KBM-7 (cell line): ENCODE measurements at regions not wholly inside any gene's neighbourhood (a gene's known extent, or its start where the extent isn't known, plus 50 kb on each side); places are given as distances from the start of the nearest gene placed in this dataset.

Source experiments
- DNase-seq: peaks from one replicate; pipeline ENCODE4 v3.0.0-alpha.2; 2015
- in situ Hi-C: fragments of 300-500 bp; cut with MboI; formaldehyde crosslinking; loops from 2 replicates; pipeline ENCODE4 v1.14.3; 2020; ENCODE audit warnings: low sequenced_read_pairs, low pct_unique_long_range_greater_than_20kb, mixed read lengths

DNA sequence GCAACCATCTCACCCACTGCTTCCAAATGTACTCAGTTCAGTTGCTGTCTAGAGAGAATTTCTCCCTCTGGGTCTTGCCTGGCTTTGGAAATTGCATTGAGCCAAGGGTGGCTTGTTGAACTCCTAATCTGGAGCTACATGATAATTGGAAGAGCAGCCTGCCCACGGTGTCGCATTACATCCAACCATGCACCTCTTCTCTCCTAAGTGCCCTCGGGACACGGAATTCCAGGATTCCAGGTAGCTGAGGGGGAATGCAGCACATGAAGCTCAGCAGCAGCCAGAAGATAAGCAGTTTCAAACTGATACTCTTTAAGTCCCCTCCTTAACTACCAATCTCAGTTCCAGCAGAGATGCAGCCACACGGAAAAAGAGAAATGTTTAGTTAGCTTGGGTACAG is 509.4 kb upstream of the KLF4 start:
- DNase-seq = no peak
- in situ Hi-C loops = no loop called here

DNA sequence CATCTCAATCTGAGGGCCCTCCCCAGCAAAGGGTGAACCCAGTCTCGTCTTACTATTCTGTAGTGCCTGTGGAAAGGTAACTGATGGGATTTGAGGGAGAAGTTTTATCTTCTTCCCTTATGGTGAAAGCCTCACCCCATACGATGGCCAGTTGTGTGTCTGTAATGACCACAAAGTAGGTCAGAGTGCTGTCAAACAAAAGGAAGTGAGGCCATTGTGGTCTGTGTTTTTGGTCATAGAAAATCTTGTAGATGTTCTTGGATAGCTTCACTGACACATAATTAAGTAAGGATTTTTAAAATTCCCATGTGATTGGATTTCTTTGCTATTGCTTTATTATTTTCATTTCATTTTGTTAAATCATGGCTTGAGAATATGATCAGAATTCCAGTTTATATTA is 505.1 kb upstream of the KLF4 start:
- in situ Hi-C loops = no loop called here
- no peak for DNase-seq

DNA sequence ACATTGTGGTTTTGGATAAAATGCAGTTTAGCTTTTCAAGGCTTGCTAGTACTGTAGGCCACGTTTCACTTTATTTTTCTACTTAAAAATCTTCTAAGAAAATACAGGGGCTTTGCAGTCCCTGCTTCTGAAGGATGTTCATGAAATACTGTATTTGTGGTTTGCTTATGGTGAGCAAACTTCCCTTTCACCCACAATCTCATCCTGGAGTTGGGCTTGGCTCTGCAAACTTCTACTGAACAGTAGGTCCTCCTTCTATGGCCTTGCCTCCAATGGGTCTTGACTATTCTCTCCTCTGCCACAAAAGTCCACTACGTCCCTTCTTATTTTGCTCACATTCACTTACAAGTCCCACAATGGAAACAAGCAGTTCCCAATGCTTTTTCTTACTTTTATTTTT is 502.7 kb upstream of the KLF4 start:
- in situ Hi-C loops = no loop called here
- no peak for DNase-seq

DNA sequence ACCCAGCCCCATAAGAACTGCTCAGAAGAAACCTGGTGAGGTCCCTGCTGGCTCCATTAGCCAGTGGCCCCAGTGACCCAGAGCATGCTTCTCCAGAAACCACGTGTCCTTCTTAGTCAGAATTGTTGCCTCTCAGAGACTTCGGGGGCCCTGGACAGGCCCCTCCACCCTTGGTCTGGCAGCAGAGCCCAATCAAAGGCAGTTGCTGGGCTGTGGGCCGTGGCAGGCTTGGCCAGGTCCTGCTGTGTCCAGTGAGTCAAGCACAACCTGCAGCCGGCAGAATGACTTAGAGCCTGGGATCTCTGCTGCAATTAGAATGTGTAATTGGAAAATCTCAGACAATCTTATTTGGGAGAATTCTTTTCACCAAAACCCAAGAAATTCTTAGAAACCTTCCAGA is 502.0 kb upstream of the KLF4 start:
- DNase-seq = no peak
- in situ Hi-C loops = no loop called here

DNA sequence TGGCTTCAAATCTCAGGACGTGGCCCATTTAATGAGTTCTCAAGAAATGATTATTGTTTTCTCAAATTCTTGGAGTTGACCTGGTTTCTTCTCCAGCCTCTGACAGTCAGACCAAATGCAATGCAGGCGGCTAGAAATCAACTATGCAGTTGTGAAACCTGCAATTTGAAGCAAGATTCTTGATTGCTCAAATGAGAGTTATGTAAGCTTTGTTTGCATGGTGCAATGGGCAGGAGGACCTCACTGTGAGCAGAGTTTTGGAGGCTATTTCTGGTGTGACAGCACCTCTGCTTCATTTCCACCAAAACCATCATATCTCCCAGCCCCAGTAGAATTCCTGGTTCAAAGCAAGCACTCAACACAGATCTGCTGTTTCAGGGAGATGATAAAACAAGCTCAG is 500.0 kb upstream of the KLF4 start:
- in situ Hi-C loops = no loop called here
- DNase-seq = no peak

DNA sequence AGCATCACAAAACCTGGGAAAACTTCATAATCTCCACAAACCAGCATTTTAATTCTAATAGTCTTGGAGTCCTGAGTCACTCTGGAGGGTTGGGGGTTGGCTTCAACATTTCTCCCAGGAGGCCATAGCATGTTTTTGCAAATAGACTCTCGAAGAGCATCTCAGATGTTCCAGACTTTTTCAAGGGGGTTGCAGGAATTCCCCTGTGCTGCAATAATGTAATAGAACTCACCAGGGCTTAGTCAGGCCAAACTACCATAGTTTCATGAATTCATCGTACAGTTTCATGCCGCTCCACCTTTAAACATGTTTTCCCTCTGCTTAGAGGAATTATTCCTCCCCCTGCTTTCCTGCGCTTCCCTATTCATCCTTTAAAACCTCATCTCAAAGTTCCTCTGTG is 499.5 kb upstream of the KLF4 start:
- DNase-seq = no peak
- in situ Hi-C loops = no loop called here

DNA sequence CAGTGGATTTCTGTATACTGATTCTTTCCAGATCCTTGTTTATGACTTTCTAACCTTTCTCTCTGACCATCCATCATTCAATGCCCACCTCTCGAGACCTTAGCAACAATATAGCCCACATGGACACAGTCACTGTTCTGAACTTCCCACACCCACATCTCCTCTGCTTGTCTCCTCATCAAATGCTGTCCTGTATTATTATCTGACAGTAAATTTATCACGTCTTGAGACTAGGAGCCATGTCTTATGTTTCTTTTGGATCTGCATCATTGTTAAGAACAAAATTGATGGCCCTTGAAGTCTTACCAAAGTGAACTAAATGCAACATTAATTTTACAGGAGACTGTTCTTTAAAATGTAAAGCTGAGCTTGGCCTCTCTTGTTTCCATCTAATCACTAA is 495.4 kb upstream of the KLF4 start:
- no peak for DNase-seq
- in situ Hi-C loops = no loop called here

DNA sequence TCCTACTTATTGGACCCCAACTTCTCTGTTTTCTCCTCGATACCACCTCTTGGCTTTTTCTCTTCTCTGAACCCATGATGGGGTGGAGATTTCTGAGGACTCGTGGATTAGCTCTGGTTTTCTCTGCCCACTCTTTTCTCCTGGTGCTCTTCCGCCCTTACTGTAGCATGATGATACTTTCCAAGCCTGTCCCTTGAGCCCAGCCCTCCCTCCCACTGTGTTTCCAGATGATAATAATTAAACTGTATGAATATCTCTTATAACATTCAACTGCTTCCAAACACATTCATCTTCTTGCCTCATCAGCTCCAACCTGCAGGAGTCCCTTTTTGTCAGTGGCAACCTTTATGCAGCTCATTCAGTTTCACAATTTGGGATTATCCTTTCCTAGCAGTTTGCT is 494.2 kb upstream of the KLF4 start:
- in situ Hi-C loops = no loop called here
- no peak for DNase-seq

DNA sequence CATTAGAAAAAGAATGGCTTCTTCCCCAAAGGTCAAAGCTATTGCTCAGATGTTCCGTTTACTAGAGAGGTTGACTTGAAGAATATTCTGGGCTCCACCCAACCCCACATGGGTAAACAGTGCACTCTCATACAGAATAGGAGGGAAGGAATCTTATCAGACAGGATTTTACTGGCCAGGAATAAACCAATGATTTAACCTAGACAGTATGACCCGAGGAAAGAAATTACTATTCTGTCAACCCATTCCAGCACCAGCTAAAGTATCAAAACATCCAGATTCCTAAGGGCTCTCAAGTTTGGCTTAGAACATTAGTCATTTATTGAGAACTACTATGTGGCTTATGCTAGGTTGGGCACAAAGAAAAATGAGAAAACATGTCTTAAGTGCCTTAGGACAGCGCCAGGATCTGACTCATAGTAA is 493.6 kb upstream of the KLF4 start:
- in situ Hi-C loops = no loop called here
- no peak for DNase-seq

DNA sequence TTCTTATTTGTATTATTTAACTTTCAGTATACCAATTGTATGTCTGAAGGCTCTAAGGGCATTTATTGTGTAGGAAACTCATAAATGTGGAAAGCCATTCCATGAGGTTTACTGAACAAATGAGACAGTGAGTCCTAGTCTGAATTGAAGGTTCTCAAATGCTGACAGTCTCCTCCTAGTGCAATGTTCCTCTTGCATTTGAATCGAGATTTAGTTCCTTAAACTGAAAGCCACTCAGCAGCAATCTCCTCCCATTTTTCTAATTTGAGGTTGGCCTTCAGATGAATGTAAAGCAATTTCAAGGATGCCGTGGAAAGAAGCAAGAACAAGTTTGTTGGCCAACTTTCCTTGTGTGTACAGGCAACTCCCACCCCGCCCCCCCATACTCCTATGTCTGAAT is 493.2 kb upstream of the KLF4 start:
- in situ Hi-C loops = no loop called here
- no peak for DNase-seq

DNA sequence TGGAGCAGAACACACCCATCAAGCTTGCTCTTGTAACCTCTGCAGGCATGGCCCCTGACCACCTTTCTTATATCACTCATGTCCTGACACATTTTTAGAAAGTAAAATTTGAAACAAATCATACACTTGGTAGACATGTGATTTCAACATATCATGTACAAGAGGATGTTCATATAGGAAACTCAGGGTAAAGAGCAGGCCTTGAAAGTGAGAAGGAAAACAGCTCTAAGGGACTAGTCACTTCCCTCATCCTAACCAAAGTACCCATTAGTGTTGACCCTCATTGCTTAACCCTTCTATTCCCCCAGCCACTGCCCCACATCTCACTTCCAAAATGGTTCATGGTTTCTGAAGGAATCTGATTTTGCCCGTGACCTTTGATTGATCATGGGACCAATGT is 492.4 kb upstream of the KLF4 start:
- DNase-seq = no peak
- in situ Hi-C loops = no loop called here

DNA sequence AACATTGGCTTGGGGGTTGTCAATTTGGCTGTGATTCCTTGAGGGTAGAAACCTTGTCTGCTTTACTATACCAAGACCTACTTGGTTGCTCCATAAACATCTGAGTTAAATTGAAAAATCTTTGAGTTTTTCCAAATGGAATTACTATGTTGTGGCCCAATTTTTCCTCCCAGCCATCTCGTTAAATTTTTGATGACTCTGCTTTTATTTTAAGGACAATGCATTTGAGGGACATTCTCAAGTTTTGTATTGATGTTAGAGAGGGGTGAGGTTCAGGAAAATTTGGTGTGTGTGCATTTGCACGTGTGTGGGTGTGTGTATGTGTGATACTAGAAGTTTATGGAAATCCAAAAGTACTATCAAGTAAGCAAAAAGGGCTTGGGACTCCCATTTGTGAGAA is 491.4 kb upstream of the KLF4 start:
- in situ Hi-C loops = no loop called here
- no peak for DNase-seq

DNA sequence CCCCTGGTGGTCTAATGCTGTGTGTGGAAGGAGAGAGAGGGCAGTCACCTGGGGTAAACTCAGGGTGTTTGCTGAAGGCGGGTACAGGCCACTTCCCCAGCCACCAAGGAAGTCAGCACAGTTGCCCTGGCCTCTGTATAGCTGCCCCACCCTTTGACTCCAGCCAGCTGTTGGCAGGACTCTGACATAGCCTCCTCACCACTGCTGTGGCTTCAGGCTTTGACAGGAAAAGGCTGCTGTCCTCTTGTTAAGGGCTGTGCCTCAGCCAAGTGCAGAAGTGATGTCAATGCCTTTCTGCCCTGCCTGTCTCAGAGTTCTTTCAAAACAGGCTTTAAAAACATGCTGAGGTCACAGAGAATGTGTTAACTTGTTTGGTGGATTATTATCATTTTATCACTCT is 487.2 kb upstream of the KLF4 start:
- DNase-seq = no peak
- in situ Hi-C loops = no loop called here

DNA sequence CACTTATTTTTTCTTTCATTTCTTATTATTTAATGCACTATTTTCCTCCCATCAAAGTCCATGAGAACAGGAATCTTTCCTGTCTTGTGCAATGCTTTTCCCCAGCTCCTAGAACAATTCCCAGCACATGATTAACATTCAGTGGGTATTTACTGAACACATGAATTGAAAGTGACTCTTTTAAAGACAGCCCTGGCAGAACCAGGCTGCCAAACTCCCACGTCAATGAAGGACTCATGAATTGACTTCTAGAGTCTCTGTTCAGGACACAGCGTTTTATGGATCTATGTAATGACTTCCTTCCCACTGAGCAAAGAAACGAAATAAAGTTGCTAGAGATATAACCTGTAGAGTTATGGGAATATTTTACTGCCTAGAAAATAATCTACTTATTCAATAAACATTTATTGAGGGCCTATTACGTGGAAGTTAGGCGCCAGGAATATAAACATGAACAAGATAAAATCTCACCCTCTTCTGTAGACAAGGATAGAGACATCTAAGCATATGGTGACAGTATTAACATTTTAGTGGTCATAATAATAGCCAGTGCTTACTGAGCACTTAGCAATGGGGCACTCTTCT is 485.9 kb upstream of the KLF4 start:
- no peak for DNase-seq
- in situ Hi-C loops = no loop called here

DNA sequence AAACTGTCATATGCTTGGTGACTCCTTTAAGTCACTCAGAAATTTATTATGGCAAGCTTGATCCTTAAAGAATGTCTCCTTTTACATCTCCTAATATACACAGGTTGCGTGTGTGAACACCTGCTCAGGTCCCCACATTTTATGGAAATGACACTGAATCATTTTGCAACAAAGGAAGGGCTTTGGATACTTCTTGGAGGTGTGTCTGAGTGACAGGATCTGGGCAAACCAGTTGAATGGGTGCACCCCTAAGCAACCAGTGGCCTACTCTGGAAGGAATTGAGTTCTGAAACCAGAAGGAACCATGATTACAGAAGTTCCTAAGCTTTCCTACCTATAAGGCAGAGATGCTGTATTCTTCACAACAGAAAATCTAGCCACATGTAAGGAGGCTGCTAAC is 483.9 kb upstream of the KLF4 start:
- in situ Hi-C loops = no loop called here
- DNase-seq = no peak

DNA sequence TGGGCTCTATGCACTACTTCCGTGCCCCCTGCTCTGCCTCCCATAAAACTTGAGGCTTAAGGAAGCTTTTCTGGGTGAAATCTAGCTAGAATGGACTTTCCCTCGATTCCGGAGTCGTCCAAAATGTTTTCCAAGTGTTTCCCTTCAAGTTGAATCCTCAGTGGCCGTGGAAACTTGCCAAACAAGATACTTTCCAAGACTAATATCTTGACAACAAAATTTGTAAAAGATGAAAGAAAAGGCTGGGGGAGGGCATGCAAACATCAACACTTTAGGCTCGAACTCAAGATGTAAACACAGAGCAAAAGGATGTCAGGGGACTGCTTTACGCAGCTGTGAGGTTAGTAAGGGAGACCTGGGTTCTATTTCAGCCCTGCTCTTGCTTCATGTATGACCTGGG is 482.8 kb upstream of the KLF4 start:
- no peak for DNase-seq
- in situ Hi-C loops = no loop called here

DNA sequence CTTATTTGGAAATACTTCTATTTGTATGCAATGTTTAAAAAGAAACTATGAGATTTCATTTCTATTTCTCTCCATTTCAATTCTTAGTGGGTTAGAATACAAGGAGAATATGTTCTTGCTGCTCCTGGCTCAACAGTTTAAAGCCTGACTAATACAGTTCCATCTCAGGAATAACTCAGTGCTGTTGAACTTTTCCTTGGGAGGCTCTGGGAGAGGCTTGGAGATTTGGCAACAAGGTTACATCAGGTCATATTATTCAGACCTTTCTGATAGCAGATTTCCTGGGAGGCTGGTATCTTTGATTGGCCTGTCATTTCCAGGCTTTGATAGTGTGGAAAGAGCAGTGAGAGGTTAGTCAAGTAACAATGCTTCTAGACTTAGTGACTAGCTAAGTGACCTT is 481.7 kb upstream of the KLF4 start:
- DNase-seq = no peak
- in situ Hi-C loops = no loop called here

DNA sequence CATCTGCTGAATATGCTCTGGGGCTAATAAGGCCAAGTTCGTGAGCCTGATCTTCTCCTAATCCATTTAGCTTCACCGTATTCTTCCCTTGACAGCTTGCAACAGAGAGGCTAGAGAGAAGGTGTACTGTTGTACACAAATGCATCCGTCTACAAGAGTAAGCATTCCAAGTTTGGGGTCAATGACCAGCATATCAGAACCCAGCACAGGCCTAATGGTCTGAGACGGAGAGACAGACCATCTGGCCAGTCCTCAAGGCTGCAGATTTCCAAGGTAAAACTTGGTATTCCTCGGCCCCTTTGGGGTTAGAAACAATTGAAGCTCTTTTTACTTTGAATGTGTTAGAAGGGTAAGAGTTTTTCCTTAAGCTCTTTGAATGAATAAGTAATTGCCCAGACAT is 481.2 kb upstream of the KLF4 start:
- DNase-seq = no peak
- in situ Hi-C loops = no loop called here

DNA sequence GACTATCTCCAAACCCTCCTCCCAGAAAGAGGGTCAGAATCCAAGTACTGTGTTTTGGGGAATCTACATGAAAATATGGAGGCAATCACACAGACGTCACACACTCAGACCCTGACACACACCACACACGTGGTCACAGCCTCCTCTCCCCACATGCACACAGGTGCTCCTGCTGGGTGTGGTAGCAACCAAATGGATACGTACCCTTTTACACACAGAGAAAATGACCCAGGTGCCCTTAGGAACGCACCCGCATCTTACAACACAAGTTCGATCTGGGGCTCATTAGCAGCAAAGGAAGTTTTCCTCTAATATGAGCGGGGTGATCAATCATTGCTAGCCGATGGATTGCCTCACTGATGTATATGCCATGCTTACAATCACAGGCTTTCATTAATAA is 480.2 kb upstream of the KLF4 start:
- in situ Hi-C loops = no loop called here
- DNase-seq = no peak

DNA sequence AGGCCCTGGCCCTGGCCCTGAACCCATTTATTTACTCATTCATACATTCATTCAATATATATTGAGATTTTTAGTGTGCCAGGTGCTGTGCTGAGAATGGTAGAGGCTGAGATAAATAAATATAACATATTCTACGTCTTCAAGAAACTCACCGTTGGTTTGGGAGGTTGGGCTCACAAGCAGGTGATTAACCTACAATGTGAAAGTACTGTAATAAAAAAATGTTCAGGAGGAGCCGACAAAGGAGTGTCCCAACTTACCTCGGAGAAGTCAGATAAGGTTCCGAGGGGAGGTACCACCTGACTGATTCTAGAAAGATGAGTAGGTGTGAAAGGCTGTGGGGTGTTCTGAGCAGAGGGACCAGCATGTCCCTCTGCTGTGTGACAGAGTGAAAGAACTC is 479.6 kb upstream of the KLF4 start:
- no peak for DNase-seq
- in situ Hi-C loops = no loop called here

DNA sequence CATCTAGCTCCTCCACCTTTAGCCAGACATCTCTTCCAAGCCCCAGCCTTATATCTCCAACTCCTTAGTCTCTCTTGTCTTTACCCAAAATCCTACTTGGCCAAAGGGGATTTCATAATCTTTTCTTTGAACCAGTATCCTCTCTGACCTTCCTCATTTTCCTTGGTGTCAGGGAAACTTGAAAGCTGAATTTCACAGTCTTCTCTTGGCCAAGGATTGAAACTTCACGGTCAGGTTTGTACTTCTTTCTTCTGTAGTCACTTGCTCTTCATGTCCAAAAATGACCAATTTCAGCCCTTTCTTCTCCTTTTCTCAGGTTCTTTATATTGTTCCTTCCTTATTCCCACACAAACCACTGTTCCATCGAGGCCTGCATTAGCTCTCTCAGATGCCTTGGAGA is 473.7 kb upstream of the KLF4 start:
- in situ Hi-C loops = no loop called here
- DNase-seq = no peak

DNA sequence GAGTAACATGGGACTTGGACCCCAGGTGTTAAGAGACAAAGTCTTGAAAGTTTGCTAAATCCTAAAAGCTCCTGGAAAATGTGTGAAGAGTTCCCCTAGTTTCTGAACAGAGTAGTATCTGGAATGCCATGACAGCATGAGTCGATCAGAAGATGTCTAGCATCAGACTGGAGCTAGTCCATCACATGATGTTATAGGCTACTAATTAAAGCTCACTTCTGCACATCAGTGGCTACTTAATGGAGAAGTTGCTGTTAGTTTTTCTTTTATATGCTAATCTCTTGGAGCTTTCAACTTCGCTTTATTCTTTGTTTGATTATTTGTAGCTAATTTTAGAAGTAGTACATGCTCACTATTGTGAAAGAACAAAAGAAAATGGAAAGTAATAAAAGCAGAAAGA is 471.3 kb upstream of the KLF4 start:
- no peak for DNase-seq
- in situ Hi-C loops = no loop called here
